GM21529 (cell line): ENCODE measurements at regions not wholly inside any gene's neighbourhood (a gene's known extent, or its start where the extent isn't known, plus 50 kb on each side); places are given as distances from the start of the nearest gene placed in this dataset.

ENCODE experiments used
- ATAC-seq: cut with Tn5 transposase; IDR thresholded peaks from one replicate; pipeline ENCODE4 v1.9.1; 2021; ENCODE audit not compliant: unreplicated experiment

GRCh38 chr1:118739501-118739900 lies 248.6 kb downstream of the TBX15 start:
- ATAC-seq = no peak

- ATAC-seq = no peak
These were observed 251.8 kb downstream of the TBX15 start for GRCh38 chr1:118736322-118736721.

GRCh38 chr1:118717893-118718292 lies 270.2 kb downstream of the TBX15 start:
- no peak for ATAC-seq

GRCh38 chr1:118716775-118717174 lies 271.4 kb downstream of the TBX15 start:
- ATAC-seq = no peak

GRCh38 chr1:118711356-118711755 lies 276.8 kb downstream of the TBX15 start:
- ATAC-seq = no peak

GRCh38 chr1:118698911-118699310 lies 289.2 kb downstream of the TBX15 start:
- no peak for ATAC-seq

- ATAC-seq = no peak
These were observed 296.0 kb downstream of the TBX15 start for GRCh38 chr1:118692143-118692542.

- ATAC-seq = no peak
These were observed 299.3 kb downstream of the TBX15 start for GRCh38 chr1:118688891-118689290.

- ATAC-seq = no peak
These were observed 326.3 kb downstream of the TBX15 start for GRCh38 chr1:118661769-118662320.

GRCh38 chr1:118660769-118661168 lies 327.4 kb downstream of the TBX15 start:
- no peak for ATAC-seq

- no peak for ATAC-seq
These were observed 328.5 kb downstream of the TBX15 start for GRCh38 chr1:118659646-118660045.

GRCh38 chr1:118650107-118650807 lies 337.9 kb downstream of the TBX15 start:
- ATAC-seq = no peak

GRCh38 chr1:118649369-118650106 lies 338.6 kb downstream of the TBX15 start:
- no peak for ATAC-seq

GRCh38 chr1:118636004-118636403 lies 352.1 kb downstream of the TBX15 start:
- ATAC-seq = no peak

GRCh38 chr1:118627435-118627834 lies 360.7 kb downstream of the TBX15 start:
- ATAC-seq = no peak

- ATAC-seq = no peak
These were observed 366.3 kb downstream of the TBX15 start for GRCh38 chr1:118621839-118622238.

- ATAC-seq = no peak
These were observed 369.4 kb downstream of the TBX15 start for GRCh38 chr1:118618618-118619340.

- no peak for ATAC-seq
These were observed 370.2 kb downstream of the TBX15 start for GRCh38 chr1:118617916-118618315.

- ATAC-seq = no peak
These were observed 373.1 kb downstream of the TBX15 start for GRCh38 chr1:118615066-118615465.

GRCh38 chr1:118589238-118589846 lies 398.8 kb downstream of the TBX15 start:
- ATAC-seq = no peak

- ATAC-seq = no peak
These were observed 399.6 kb downstream of the TBX15 start for GRCh38 chr1:118588566-118588965.
